Activated CD4-positive, alpha-beta T cell treated with anti-CD3 and anti-CD28 coated beads, Interleukin-2, Interleukin-6, amounts not matched to agents 100 ng/mL and 50 ng/mL, durations not matched to agents 16 hours and 8 hours (primary cell): ENCODE measurements at regions not wholly inside any gene's neighbourhood (a gene's known extent, or its start where the extent isn't known, plus 50 kb on each side); places are given as distances from the start of the nearest gene placed in this dataset.

Experiments used
- DNase-seq: peaks from one replicate; pipeline ENCODE4 v3.0.0-alpha.2; 2020

GRCh38 chr11:119876841-119877240 is 147.8 kb upstream of the NECTIN1 start:
- no peak for DNase-seq

DNA sequence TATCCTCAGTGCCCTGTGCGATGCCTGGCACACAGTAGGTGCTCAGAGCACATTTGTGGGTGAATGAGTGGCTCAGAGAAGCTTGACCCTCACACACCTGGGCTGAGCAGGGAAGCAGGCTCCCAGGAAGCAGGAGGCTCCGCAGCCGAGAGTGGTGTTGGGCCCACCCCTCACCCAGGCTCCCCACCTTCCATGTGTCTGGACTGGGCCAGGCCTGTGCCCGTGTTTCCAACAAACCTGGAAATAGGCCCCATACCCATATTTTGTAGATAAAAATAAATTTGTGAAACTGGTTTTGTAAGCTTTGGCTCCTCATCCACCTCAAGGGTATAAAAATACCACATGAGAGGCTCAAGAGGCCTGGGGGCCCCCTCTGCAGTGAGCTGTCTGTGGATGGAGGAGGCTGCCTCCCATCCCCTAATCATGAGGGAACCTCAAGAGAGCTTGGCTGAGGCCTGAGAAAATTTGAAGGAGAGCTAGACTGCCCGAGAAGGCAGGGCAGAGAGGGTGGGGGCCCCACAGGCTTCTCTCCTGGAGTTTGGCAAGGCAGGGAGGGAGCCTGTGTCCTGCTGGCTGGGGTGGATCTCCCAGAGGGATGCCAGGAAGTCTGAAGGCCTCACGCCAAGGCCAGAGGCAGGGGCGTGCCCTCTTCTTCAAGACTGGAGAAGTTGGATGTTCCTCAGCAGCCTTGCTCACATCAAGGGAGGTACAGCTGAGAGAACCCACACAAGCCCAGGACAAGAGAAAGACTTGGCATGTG is 147.0 kb upstream of the NECTIN1 start:
- DNase-seq = no peak

DNA sequence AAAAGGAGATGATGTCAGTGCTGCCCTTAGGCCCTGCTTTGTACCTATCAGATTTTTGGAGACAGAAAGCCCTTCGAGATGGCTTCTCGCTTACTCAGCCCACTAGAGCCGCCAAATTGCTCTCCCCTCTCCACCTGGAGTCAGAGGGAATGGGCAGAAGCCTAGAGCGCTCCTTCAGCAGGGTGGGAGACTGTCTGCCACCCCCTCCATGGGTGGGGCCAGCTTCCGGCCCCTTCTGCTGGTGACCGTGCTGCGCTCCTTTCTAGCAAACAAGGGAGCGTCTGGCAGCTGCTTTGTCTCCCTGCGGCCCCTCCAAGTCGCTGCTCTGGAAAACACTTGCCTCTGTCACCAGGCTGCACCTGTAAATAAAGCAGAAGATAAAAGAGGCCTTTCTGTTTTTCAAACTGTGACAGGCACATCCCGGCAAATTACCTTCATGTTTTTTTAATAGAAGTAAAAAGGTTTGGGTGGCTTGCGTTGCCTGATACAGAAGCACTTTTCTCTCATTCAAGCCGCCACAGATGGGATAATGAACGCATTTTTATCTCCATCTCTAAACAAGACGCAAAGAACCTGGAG is 145.7 kb upstream of the NECTIN1 start:
- DNase-seq = no peak

DNA sequence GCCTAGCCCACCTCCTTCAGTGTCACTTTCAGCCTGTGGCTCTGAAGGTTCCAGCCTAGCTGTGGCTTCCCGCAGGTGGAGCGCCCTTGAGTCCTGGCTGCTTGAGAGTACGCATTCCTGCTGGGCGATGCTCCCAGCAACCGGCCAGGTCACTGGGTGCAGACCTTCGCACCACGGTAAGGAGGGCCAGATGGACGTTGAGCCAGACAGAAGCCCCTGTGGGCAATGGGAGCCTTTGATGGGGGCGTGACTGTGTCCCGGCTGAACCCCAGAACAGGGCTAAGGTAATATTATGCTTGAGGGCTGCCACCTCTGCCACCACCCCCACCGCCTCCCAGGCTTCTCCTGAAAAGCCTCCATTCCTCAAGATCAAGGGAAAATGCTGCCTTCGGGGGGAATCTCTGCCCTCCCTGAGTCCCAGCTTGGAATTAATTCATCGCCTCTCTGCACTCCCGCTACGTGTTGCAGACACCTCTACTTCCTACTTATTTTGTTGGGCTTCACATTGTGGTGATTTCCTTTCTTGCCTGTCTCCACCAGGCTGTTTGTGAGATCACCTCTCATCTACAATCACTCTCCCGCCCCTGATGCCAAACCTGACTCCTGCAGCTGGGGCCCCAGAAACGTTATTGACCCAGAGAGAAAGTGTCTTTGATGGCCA is 144.9 kb upstream of the NECTIN1 start:
- no peak for DNase-seq

- no peak for DNase-seq
Observed at GRCh38 chr11:119872611-119873310, 143.8 kb upstream of the NECTIN1 start.

DNA sequence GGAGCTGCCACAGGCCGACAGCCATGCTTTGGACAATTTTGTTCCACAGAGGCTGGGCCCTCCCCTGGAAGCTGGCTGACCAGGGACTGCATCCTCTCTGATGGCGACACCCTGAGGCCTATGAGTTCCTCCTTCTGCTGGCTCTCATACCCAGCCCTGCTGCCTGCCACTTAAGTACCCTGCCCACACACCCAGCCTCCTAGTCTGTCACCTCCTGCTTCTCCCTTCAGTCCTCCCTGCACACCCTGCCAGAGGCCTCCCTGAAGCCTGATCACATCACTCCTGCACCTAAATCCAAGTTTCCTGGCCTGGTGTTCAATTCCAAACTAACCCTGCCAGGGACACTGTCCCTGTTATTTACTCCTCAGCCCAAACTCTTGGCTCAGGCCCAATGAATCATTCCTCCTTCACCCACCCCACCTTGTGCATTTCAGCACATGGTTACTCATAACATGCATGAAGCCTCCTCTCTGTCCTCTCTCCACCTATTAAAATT is 136.7 kb upstream of the NECTIN1 start:
- DNase-seq = no peak

GRCh38 chr11:119864836-119865235 is 135.8 kb upstream of the NECTIN1 start:
- no peak for DNase-seq

GRCh38 chr11:119863851-119864601 is 135.0 kb upstream of the NECTIN1 start:
- no peak for DNase-seq

GRCh38 chr11:119863236-119863635 is 134.2 kb upstream of the NECTIN1 start:
- DNase-seq = no peak

DNA sequence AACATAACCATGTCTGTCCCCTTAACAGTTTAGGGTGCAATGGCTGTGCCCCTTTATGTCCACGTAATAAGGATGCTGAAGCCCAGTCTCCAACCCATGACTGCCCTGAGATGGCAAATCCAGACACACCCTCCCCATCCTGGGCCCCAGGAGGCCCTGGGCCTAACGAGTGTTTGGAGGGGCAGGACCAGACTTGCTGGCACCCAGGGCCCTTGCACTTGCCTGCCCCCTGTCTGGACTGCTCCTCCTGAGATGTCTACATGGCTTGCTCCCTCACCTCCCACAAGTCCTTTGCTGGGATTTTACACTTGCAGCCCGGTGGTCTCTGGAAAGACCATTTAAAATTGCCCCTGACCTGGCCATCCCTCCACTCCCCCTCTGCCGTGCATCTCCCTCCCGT is 132.2 kb upstream of the NECTIN1 start:
- no peak for DNase-seq

- DNase-seq = no peak
Observed at GRCh38 chr11:119860561-119861094, 131.6 kb upstream of the NECTIN1 start.

DNA sequence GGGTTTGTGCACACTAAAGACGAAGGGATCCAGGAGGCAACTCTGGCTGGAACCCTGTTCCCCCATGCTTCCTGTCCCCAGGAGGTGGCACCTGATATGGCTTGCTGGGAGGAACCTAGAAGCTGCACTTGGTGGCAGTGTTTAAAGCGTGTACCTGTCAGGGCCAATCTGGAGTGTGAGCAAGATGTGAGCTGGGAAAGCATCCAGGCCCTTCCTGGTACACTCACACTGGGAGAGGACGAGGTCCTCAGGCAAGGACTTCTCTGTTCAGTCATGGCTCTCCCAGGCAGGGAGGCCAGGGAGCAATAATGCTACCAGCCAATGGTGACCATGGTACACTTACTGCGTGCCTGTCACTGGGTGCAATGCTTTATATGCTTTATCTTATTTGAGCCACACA is 130.7 kb upstream of the NECTIN1 start:
- DNase-seq = no peak

DNA sequence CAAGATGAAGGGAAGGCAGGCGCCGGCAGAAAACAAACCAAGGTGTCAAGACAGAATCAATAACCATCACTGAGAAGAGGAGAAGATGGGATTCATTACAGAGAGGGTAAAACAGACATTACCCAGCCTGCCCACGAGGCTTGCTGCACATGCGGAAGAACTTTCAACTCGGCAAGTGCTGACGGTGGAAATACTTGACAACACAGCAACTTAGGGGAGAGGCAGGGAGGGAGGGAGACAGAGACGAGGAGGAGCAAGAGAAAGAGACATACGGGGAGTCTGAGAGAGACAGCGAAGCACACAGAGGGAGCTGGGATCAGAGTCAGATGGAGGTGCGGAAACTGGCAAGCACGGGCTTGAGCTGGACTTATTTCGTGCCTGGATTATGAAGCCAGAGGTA is 129.3 kb upstream of the NECTIN1 start:
- no peak for DNase-seq

DNA sequence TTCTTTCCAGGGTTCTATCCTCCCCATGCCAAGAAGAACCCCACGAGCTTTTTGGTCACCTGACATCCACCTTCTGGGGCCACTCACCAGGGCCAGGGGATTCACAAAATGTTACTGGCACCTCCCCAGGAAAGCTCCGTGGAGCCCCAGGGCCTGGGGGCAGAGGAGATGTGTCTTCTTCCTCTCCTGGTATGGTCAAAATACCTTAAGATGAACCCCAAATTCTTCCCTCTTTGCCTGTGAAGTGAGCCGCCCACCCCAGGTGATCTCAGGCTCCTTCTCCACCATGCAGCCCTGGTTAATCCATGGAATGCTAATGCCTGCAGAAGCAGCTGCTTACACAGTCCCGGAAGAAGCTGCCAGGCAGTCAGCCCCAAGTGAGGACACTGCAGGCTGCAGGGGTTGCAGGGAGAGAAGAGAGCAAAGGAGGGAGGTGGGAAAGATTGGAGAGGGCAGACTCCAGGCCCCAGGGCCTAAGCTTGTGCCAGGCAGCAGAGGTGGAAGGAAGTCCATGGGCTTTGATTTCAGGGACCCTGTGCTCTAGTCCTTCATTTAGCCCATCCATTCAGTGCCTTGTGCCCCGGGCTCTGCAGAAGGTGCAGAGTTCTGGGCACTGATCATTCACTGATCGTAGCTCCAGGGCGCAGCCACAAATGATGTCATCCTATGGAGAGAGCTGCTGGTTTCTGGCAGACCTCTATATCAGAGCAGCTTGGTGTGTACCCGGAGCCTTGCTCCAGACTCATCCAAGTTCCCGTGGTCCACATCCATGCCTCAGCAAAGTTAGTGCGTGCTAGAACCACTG is 127.9 kb upstream of the NECTIN1 start:
- DNase-seq = no peak

GRCh38 chr11:119855066-119855465 is 126.1 kb upstream of the NECTIN1 start:
- no peak for DNase-seq

DNA sequence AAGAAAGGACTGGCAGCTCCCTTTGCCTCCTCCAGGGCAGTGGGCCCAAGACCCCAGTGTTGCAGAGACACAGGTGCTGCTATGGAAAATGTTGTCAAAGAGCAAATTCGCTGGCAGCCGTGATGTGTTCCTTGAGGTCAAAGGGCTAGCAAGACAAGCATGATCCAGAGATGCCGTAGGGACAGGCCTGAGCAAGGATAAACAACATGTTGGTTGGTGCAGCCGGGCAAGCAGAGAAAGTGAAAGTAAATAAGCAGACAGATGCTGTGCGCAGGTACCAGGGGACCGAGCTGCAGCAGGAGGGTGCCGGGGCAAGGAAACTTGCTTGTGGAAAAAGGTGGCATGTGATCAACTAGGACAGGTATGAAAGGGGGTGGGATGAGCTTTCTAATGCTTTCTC is 125.5 kb upstream of the NECTIN1 start:
- no peak for DNase-seq

GRCh38 chr11:119853581-119854360 is 124.8 kb upstream of the NECTIN1 start:
- DNase-seq = no peak

DNA sequence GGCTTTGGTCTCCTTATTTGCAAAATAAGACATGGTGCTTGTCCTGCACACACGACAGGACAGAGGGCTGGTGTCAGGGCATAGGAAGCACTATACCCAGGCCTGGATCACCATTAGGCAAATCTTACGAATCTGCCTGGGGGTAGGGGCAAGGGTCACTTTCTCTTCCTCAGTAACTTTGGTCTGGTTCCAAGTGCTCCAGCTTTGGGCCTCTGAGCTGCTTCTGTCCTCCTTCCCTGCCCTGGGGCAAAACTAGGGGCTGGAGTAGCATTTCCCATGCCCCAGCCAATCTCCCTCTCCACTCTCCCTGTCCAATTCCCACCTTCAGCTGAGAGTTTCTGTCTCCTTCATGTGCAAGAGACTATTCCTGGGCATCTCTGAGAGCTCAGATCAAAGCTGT is 123.7 kb upstream of the NECTIN1 start:
- DNase-seq = no peak

DNA sequence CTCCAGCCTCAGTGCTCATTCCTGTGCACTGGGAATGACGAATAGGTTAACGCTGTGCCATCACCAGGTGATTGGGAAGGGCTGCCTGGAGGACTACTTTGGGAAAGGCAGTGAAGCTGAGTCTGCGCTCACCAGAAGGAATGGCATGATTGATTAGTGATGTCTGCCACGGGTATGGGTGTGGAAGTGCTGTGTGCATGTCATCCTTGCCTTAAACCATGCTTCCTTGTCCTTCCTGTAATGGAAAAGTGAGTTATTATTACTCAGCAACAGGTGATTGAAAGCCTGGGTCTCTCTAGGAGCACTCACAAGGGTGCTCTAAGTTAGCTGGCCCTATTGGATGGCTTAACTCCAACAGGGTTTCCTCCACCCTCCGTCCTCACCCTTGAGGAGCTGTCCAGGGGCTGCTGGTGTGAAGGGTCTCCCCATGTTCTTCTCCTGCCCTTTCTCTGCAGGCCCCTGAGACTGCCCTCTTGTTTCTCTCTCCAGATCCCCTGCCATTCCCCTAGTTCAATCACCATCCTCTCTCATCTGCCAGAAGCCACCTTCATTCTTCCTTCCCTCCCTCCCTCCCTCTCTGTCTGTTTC is 121.9 kb upstream of the NECTIN1 start:
- no peak for DNase-seq

GRCh38 chr11:119849872-119850271 is 120.9 kb upstream of the NECTIN1 start:
- DNase-seq = peak; percentile 4
